Uterus (tissue), 2 donors: ENCODE measurements at regions not wholly inside any gene's neighbourhood (a gene's known extent, or its start where the extent isn't known, plus 50 kb on each side); places are given as distances from the start of the nearest gene placed in this dataset.

Experiments
- POLR2A ChIP-seq, 2 donors: fragments of 450-650 bp; IDR thresholded peaks; one replicate each; pipeline ENCODE4 v1.6.1; 2016; ENCODE audit warnings: antibody characterized with exemption in 2 of 2, mild to moderate bottlenecking in 1 of 2, moderate library complexity in 1 of 2
- TF ChIP-seq, protein P1 (sequence below), 4 experiments: fragments of 200-600 bp in 2 of 4; fragments of 450-650 bp in 2 of 4; sonication (generic) in 2 of 4; IDR thresholded peaks; one replicate each; pipeline ENCODE4 v1.5.1; 2016 to 2019; ENCODE audit warnings: antibody characterized with exemption in 4 of 4, mild to moderate bottlenecking in 2 of 4, moderate library complexity in 1 of 4

DNA sequence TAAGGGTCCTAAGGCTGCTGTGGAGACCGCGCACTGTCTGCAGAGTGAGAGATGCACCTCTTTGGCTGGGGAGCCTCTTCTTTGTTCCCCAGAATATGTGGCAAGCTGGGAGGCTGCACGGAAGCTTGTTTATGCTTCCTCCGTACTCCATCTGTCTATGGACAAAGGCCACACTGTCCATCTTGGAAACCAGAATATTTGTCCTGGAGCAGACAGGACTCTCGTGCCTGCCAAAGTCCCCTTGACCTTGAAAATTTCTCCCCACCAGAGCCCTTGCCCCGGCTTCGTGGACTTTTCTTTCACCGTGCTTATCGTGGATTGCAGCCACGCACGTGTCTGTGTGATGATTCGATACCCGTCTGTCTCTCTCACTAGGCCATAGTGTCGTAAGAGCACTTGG is 147.4 kb downstream of the NSG2 start:
- TF ChIP-seq, protein P1, sequence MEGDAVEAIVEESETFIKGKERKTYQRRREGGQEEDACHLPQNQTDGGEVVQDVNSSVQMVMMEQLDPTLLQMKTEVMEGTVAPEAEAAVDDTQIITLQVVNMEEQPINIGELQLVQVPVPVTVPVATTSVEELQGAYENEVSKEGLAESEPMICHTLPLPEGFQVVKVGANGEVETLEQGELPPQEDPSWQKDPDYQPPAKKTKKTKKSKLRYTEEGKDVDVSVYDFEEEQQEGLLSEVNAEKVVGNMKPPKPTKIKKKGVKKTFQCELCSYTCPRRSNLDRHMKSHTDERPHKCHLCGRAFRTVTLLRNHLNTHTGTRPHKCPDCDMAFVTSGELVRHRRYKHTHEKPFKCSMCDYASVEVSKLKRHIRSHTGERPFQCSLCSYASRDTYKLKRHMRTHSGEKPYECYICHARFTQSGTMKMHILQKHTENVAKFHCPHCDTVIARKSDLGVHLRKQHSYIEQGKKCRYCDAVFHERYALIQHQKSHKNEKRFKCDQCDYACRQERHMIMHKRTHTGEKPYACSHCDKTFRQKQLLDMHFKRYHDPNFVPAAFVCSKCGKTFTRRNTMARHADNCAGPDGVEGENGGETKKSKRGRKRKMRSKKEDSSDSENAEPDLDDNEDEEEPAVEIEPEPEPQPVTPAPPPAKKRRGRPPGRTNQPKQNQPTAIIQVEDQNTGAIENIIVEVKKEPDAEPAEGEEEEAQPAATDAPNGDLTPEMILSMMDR (IDR thresholded peaks at IDR 0.05), result no peak
- TF ChIP-seq POLR2A (IDR thresholded peaks at IDR 0.05), result no peak
